ENCODE measurements at regions not wholly inside any gene's neighbourhood (a gene's known extent, or its start where the extent isn't known, plus 50 kb on each side); places are given as distances from the start of the nearest gene placed in this dataset.
"Not testable (repeated sequence)": the region's sequence is repeated elsewhere in the genome, so short reads cannot be mapped to it uniquely, and the experiment has no call there.

DNA sequence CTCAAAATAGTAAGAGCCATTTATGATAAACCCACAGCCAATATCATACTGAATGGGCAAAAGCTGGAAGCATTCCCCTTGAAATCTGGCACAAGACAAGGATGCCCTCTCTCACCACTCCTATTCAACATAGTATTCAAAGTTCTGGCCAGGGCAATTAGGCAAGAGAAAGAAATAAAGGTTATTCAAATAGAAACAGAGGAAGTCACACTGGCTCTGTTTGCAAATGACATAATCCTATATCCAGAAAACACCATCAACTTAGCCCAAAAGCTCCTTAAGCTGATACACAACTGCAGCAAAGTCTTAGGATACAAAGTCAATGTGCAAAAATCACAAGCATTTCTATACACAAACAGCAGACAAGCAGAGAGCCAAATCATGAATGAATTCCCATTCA lies 49.8 kb upstream of the HIVEP3 start:
- not testable (repeated sequence) for TF ChIP-seq GABPA (IDR thresholded peaks at IDR 0.05; ENCODE audit: low read depth); RAD21 (IDR thresholded peaks at IDR 0.05; ENCODE audit: insufficient read depth, low read depth, low read length); SP1 (IDR thresholded peaks at IDR 0.05; ENCODE audit: low read depth, low read length); NRF1 (conservative IDR thresholded peaks at IDR 0.05; ENCODE audit: low read depth, low read length); FOXM1 (IDR thresholded peaks at IDR 0.05; ENCODE audit: low read depth, low read length); CREM (IDR thresholded peaks at IDR 0.05; ENCODE audit: low read depth); TAF1 (IDR thresholded peaks at IDR 0.05; ENCODE audit: borderline replicate concordance, low read depth, low read length)
- TF ChIP-seq, protein P1, sequence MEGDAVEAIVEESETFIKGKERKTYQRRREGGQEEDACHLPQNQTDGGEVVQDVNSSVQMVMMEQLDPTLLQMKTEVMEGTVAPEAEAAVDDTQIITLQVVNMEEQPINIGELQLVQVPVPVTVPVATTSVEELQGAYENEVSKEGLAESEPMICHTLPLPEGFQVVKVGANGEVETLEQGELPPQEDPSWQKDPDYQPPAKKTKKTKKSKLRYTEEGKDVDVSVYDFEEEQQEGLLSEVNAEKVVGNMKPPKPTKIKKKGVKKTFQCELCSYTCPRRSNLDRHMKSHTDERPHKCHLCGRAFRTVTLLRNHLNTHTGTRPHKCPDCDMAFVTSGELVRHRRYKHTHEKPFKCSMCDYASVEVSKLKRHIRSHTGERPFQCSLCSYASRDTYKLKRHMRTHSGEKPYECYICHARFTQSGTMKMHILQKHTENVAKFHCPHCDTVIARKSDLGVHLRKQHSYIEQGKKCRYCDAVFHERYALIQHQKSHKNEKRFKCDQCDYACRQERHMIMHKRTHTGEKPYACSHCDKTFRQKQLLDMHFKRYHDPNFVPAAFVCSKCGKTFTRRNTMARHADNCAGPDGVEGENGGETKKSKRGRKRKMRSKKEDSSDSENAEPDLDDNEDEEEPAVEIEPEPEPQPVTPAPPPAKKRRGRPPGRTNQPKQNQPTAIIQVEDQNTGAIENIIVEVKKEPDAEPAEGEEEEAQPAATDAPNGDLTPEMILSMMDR (IDR thresholded peaks at IDR 0.05 in 2 of 3, conservative IDR thresholded peaks at IDR 0.05 in 1 of 3; ENCODE audit: control insufficient read depth in 2 of 3, extremely low read depth in 1 of 3, insufficient read depth in 1 of 3, low read depth in 3 of 3, low read length in 3 of 3) = not testable (repeated sequence)

Measured in GM12878 (cell line).